ENCODE measurements at regions not wholly inside any gene's neighbourhood (a gene's known extent, or its start where the extent isn't known, plus 50 kb on each side); places are given as distances from the start of the nearest gene placed in this dataset.

GRCh38 chr3:191695131-191695814 is 234.3 kb downstream of the PYDC2 start:
- Histone ChIP-seq H3K4me3 (no peak overlapping the region), H3K27ac (no peak overlapping the region), H3K9me3 (peaks cover 0 to 3% (median 0%) of the 10 kb centered on the region in 8 donors), H3K36me3 (no peaks in the 10 kb centered on the region), H3K4me1 (no peaks in the 10 kb centered on the region), H3K27me3 (replicated peaks in 1 of 7) (no peaks in the 10 kb centered on the region)
- 56 to 66% (median 57%) methylated on average over 7 of the region's 7 CpGs for WGBS, 5 donors
- no peak for DNase-seq
- TF ChIP-seq POLR2A (IDR thresholded peaks at IDR 0.05) (no peak), POLR2AphosphoS5 (IDR thresholded peaks at IDR 0.05) (no peak)
- TF ChIP-seq, protein P1, sequence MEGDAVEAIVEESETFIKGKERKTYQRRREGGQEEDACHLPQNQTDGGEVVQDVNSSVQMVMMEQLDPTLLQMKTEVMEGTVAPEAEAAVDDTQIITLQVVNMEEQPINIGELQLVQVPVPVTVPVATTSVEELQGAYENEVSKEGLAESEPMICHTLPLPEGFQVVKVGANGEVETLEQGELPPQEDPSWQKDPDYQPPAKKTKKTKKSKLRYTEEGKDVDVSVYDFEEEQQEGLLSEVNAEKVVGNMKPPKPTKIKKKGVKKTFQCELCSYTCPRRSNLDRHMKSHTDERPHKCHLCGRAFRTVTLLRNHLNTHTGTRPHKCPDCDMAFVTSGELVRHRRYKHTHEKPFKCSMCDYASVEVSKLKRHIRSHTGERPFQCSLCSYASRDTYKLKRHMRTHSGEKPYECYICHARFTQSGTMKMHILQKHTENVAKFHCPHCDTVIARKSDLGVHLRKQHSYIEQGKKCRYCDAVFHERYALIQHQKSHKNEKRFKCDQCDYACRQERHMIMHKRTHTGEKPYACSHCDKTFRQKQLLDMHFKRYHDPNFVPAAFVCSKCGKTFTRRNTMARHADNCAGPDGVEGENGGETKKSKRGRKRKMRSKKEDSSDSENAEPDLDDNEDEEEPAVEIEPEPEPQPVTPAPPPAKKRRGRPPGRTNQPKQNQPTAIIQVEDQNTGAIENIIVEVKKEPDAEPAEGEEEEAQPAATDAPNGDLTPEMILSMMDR (IDR thresholded peaks at IDR 0.05 in 8 of 11, conservative IDR thresholded peaks at IDR 0.05 in 3 of 11) = no peak
- intact Hi-C loops (cut with DNase I; ENCODE audit: low total_unique reads) = no loop called here

GRCh38 chr3:191695815-191696153 is 234.8 kb downstream of the PYDC2 start:
- H3K27me3 ChIP-seq (replicated peaks in 1 of 7) = no peaks in the 10 kb centered on the region
- H3K9me3 ChIP-seq = peaks cover 0 to 3% (median 0%) of the 10 kb centered on the region in 8 donors
- H3K4me3 ChIP-seq = no peak overlapping the region
- intact Hi-C loops (cut with DNase I; ENCODE audit: low total_unique reads) = no loop called here
- H3K27ac ChIP-seq = no peak overlapping the region
- DNase-seq = no peak
- TF ChIP-seq POLR2AphosphoS5 (IDR thresholded peaks at IDR 0.05) (no peak), POLR2A (IDR thresholded peaks at IDR 0.05) (no peak)
- TF ChIP-seq, protein P1 (IDR thresholded peaks at IDR 0.05 in 8 of 11, conservative IDR thresholded peaks at IDR 0.05 in 3 of 11) = no peak
- no peaks in the 10 kb centered on the region for H3K4me1 ChIP-seq
- no peaks in the 10 kb centered on the region for H3K36me3 ChIP-seq

DNA sequence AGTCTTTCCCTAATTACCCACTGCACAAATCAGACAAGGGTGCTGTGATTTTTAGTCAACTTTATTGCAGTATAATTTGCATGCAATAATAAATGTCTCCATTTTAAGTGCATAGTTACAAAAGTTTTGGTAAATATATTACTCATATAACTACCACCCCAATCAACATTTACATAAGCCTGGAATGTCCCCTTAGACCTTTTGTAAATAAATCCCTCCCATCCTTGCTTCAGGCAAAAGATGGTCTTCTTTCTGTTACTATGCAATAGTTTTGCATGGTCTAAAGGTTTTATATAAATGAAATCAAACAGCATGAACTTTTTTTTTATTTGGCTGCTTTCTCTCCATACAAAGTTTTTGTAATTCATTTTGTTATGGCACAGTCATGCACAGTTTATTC is 235.4 kb downstream of the PYDC2 start:
- no peaks in the 10 kb centered on the region for H3K4me1 ChIP-seq
- intact Hi-C loops (cut with DNase I; ENCODE audit: low total_unique reads) = no loop called here
- H3K4me3 ChIP-seq = no peak overlapping the region
- TF ChIP-seq POLR2AphosphoS5 (IDR thresholded peaks at IDR 0.05) (no peak), POLR2A (IDR thresholded peaks at IDR 0.05) (no peak)
- TF ChIP-seq, protein P1 (IDR thresholded peaks at IDR 0.05 in 8 of 11, conservative IDR thresholded peaks at IDR 0.05 in 3 of 11) = no peak
- H3K27me3 ChIP-seq (replicated peaks in 1 of 7) = no peaks in the 10 kb centered on the region
- H3K36me3 ChIP-seq = no peaks in the 10 kb centered on the region
- peaks cover 0 to 7% (median 0%) of the 10 kb centered on the region in 8 donors for H3K9me3 ChIP-seq
- no peak for DNase-seq
- no peak overlapping the region for H3K27ac ChIP-seq

DNA sequence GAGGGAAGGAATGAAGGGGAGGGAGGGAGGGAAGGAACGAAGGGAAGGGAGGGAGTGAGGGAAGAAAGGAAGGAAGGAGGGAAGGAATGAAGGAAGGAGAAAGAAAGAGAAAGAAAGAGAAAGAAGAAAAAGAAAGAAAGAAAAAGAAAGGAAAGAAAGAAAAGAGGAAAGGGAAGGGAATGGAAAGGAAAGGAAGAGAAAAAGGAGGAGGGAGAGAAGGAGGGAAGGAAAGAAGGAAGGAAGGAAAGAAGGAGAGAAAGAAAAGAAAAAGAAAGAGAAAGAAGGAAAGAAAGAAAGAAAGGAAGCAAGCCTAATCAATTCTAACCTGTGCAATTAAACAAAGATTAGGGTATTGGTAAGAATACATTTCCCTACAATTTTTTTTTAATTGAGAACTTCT is 238.6 kb downstream of the PYDC2 start:
- no peak for DNase-seq
- no peaks in the 10 kb centered on the region for H3K4me1 ChIP-seq
- no peaks in the 10 kb centered on the region for H3K36me3 ChIP-seq
- peaks cover 0 to 30% (median 0%) of the 10 kb centered on the region in 8 donors for H3K9me3 ChIP-seq
- H3K27ac ChIP-seq = no peak overlapping the region
- whole genome bisulfite sequencing, 5 donors = 62 to 79% (median 67%) methylated on average over 1 of the region's 1 CpG
- intact Hi-C loops (cut with DNase I; ENCODE audit: low total_unique reads) = no loop called here
- H3K4me3 ChIP-seq = no peak overlapping the region
- TF ChIP-seq, protein P1 (IDR thresholded peaks at IDR 0.05 in 8 of 11, conservative IDR thresholded peaks at IDR 0.05 in 3 of 11) = no peak
- no peak for TF ChIP-seq POLR2A (IDR thresholded peaks at IDR 0.05)
- TF ChIP-seq POLR2AphosphoS5 (IDR thresholded peaks at IDR 0.05) = no peak
- no peaks in the 10 kb centered on the region for H3K27me3 ChIP-seq (replicated peaks in 1 of 7)

All from spleen (tissue), 11 donors.